ENCODE measurements at regions not wholly inside any gene's neighbourhood (a gene's known extent, or its start where the extent isn't known, plus 50 kb on each side); places are given as distances from the start of the nearest gene placed in this dataset.
"Not testable (repeated sequence)": the region's sequence is repeated elsewhere in the genome, so short reads cannot be mapped to it uniquely, and the experiment has no call there.

- no peak for DNase-seq (ENCODE audit: low spot score)
These were observed 477.1 kb downstream of the SPATA31A7 start for GRCh38 chr9:61666849-61667371.

GRCh38 chr9:61667559-61668121 is 477.8 kb downstream of the SPATA31A7 start:
- Mint-ChIP-seq H3K4me3 (ENCODE audit: unreplicated experiment) (no peak overlapping the region), H3K27ac (ENCODE audit: unreplicated experiment) (no peak overlapping the region), H3K27me3 (ENCODE audit: unreplicated experiment) (peaks cover 32% of the 10 kb centered on the region), H3K36me3 (ENCODE audit: low read depth, unreplicated experiment) (peaks cover 34% of the 10 kb centered on the region), H3K9me3 (ENCODE audit: unreplicated experiment) (peaks cover 51% of the 10 kb centered on the region), H3K4me1 (ENCODE audit: unreplicated experiment) (no peaks in the 10 kb centered on the region)
- no peak for DNase-seq (ENCODE audit: low spot score)
- no peak for TF ChIP-seq CTCF (IDR thresholded peaks at IDR 0.05; ENCODE audit: unreplicated experiment)

More at GRCh38 chr9:61666849-61667371, 477.1 kb downstream of the SPATA31A7 start:
- Mint-ChIP-seq H3K27me3 (ENCODE audit: unreplicated experiment) (peaks cover 29% of the 10 kb centered on the region), H3K9me3 (ENCODE audit: unreplicated experiment) (peaks cover 51% of the 10 kb centered on the region), H3K36me3 (ENCODE audit: low read depth, unreplicated experiment) (peaks cover 34% of the 10 kb centered on the region), H3K4me3 (ENCODE audit: unreplicated experiment) (no peak overlapping the region), H3K4me1 (ENCODE audit: unreplicated experiment) (no peaks in the 10 kb centered on the region), H3K27ac (ENCODE audit: unreplicated experiment) (no peak overlapping the region)
- TF ChIP-seq CTCF (IDR thresholded peaks at IDR 0.05; ENCODE audit: unreplicated experiment): no peak

- Mint-ChIP-seq H3K27me3 (ENCODE audit: unreplicated experiment) (peaks cover 35% of the 10 kb centered on the region), H3K9me3 (ENCODE audit: unreplicated experiment) (peaks cover 53% of the 10 kb centered on the region), H3K36me3 (ENCODE audit: low read depth, unreplicated experiment) (peaks cover 34% of the 10 kb centered on the region)
- not testable (repeated sequence) for H3K4me3 Mint-ChIP-seq (ENCODE audit: unreplicated experiment); H3K27ac Mint-ChIP-seq (ENCODE audit: unreplicated experiment); H3K4me1 Mint-ChIP-seq (ENCODE audit: unreplicated experiment); DNase-seq (ENCODE audit: low spot score)
These were observed 478.4 kb downstream of the SPATA31A7 start for GRCh38 chr9:61668201-61668600.

DNA sequence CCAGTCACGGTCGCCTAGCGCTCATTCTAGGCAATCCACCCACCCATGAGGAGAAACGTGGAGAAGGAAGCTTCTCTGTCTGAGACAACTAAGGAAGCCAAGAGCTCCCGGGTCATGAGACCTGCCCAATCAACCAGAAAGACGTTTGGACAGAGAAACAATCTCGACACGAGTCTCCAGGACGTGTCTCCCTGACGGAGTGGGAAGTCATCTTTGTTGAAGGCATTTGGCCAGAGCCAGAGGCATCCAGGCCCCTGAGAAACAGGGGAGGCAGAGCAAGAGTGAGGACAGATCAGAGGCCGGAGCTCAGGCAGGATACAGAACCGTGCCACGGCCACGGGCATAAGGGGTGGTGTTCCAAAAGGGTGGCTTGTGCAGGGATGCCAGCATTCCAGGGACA is 479.0 kb downstream of the SPATA31A7 start:
- Mint-ChIP-seq H3K27me3 (ENCODE audit: unreplicated experiment) (peaks cover 38% of the 10 kb centered on the region), H3K4me3 (ENCODE audit: unreplicated experiment) (peak overlapping the region; percentile 56), H3K4me1 (ENCODE audit: unreplicated experiment) (no peaks in the 10 kb centered on the region), H3K36me3 (ENCODE audit: low read depth, unreplicated experiment) (peaks cover 37% of the 10 kb centered on the region), H3K27ac (ENCODE audit: unreplicated experiment) (no peak overlapping the region), H3K9me3 (ENCODE audit: unreplicated experiment) (peaks cover 58% of the 10 kb centered on the region)
- no peak for DNase-seq (ENCODE audit: low spot score)
- no peak for TF ChIP-seq CTCF (IDR thresholded peaks at IDR 0.05; ENCODE audit: unreplicated experiment)

- peaks cover 38% of the 10 kb centered on the region for H3K27me3 Mint-ChIP-seq (ENCODE audit: unreplicated experiment)
- no peak for DNase-seq (ENCODE audit: low spot score)
- H3K4me3 Mint-ChIP-seq (ENCODE audit: unreplicated experiment): peak overlapping the region; percentile 54
- no peak overlapping the region for H3K27ac Mint-ChIP-seq (ENCODE audit: unreplicated experiment)
- no peak for TF ChIP-seq CTCF (IDR thresholded peaks at IDR 0.05; ENCODE audit: unreplicated experiment)
- H3K36me3 Mint-ChIP-seq (ENCODE audit: low read depth, unreplicated experiment): peaks cover 37% of the 10 kb centered on the region
- no peaks in the 10 kb centered on the region for H3K4me1 Mint-ChIP-seq (ENCODE audit: unreplicated experiment)
- peaks cover 58% of the 10 kb centered on the region for H3K9me3 Mint-ChIP-seq (ENCODE audit: unreplicated experiment)
These were observed 479.5 kb downstream of the SPATA31A7 start for GRCh38 chr9:61669352-61669751.

DNA sequence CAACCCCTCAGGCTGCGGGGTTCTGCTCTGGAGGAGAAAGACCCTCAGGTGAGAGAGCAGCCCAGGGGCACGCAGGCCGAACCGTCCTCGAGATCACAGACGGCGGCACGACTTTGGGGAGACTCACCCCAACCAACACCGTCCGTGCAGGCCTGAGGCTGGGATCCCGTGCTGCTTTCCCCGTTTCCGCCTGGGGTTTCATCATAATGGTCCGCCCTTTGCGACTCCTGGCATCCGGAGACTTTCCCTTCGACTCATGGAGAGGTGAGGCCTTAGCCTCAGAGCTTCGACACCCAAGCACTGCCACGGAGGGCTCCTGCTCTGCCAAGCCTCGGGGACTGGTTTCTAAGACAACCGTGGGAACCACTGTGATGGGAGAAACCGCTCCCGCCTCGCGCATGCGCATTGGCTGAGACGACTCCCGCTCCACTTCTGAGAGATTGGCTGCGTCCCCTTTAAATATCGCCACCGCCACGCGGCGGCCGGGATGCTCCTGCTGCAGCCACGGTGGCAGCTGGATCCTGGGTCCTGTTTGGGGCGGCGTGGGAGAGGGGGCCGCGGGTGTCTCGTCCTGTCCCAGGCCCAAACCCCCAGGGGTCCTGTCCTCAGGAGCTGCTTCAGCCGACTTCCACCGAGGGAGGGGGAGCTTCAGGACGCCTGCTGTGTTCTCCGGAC is 480.1 kb downstream of the SPATA31A7 start:
- not testable (repeated sequence) for H3K27ac Mint-ChIP-seq (ENCODE audit: unreplicated experiment); H3K4me1 Mint-ChIP-seq (ENCODE audit: unreplicated experiment); DNase-seq (ENCODE audit: low spot score)
- Mint-ChIP-seq H3K27me3 (ENCODE audit: unreplicated experiment) (peaks cover 38% of the 10 kb centered on the region), H3K36me3 (ENCODE audit: low read depth, unreplicated experiment) (peaks cover 37% of the 10 kb centered on the region), H3K4me3 (ENCODE audit: unreplicated experiment) (peak overlapping the region; percentile 54), H3K9me3 (ENCODE audit: unreplicated experiment) (peaks cover 58% of the 10 kb centered on the region)

Data from endothelial cell (in vitro differentiated cells).